ENCODE measurements at regions not wholly inside any gene's neighbourhood (a gene's known extent, or its start where the extent isn't known, plus 50 kb on each side); places are given as distances from the start of the nearest gene placed in this dataset.

DNA sequence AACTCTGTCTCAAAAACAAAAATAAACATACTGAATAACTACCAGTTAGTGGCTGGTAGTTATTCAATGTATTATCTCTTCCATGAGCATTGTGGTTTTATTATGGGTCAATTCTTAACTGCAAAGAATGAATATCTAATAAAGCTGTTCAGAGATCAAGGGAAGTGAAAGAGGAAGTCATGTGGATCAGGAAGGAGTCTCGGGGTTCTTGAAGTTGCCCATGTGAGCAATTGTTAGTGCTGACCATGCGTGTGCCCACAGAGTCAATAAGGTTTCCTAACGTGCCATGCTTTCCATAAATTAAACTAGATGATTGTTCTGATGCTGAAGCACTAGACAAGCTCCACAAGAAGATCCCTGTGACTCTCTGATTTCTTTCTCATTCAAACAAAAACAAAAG, 136.5 kb upstream of the CPSF6 start:
- POLR2A ChIA-PET (ENCODE audit: partially characterized antibody), result interaction anchor here (0.6 to 1.3 kb wide), 2 partner anchors 11 to 332 kb away, joined by 3 read pairs; no protein-coding TSS in a partner anchor
- CTCF ChIA-PET (ENCODE audit: partially characterized antibody), result interaction anchor here (2.8 kb wide), 1 partner anchor 33 kb away, joined by 7 read pairs; no protein-coding TSS in a partner anchor
- H3K23ac ChIP-seq (ENCODE audit: insufficient read length), result no peak overlapping the region
- no peak overlapping the region for H2BK15ac ChIP-seq (ENCODE audit: low read length)
- H3K4me3 ChIP-seq (ENCODE audit: extremely low read depth in 1 of 4, insufficient read depth in 2 of 4, low read depth in 3 of 4, low read length in 4 of 4), result no peak overlapping the region
- H3K4me1 ChIP-seq (replicated peaks in 1 of 4; ENCODE audit: control insufficient read depth in 3 of 4, insufficient read depth in 4 of 4, low read length in 3 of 4), result peaks cover 0 to 6% (median 2%) of the 10 kb centered on the region in 4 experiments; a peak in 2 of 7 replicates
- no peak overlapping the region for H3K56ac ChIP-seq (replicated peaks; ENCODE audit: insufficient read length, low read depth, low read length)
- TF ChIP-seq SIX5 (IDR thresholded peaks at IDR 0.05; ENCODE audit: low read depth, low read length) (no peak), CBX8 (IDR thresholded peaks at IDR 0.05; ENCODE audit: borderline replicate concordance, low read depth, low read length) (no peak), EP300 (IDR thresholded peaks at IDR 0.05; ENCODE audit: borderline replicate concordance in 1 of 2, low read depth in 2 of 2, low read length in 2 of 2) (no peak), GABPA (IDR thresholded peaks at IDR 0.05; ENCODE audit: borderline replicate concordance, insufficient read depth, low read length) (no peak), TCF12 (IDR thresholded peaks at IDR 0.05; ENCODE audit: low read depth, low read length) (no peak), GTF2F1 (IDR thresholded peaks at IDR 0.05; ENCODE audit: borderline replicate concordance, low read depth, low read length) (no peak), POLR2AphosphoS5 (IDR thresholded peaks at IDR 0.05; ENCODE audit: low read depth, low read length) (no peak)
- no peak overlapping the region for H2AK5ac ChIP-seq (ENCODE audit: low read depth, low read length)
- H3K79me2 ChIP-seq (ENCODE audit: control insufficient read depth in 1 of 2, insufficient read depth in 2 of 2, low read length in 2 of 2), result no peaks in the 10 kb centered on the region
- no peak overlapping the region for H2BK20ac ChIP-seq (ENCODE audit: low read length)
- 62% methylated on average over 3 of the region's 3 CpGs; no CpG with 5 or more reads in 1 of the 2 experiments for WGBS, 2 experiments (ENCODE audit: extremely low coverage in 1 of 2, insufficient coverage in 1 of 2, insufficient read length in 1 of 2, insufficient replicate concordance in 2 of 2, low coverage in 1 of 2, low lambda C conversion rate in 2 of 2, missing lambda C conversion rate in 1 of 2)
- no peaks in the 10 kb centered on the region for H3K79me1 ChIP-seq (ENCODE audit: low read depth, low read length)
- H3K27me3 ChIP-seq (replicated peaks in 1 of 4; ENCODE audit: control insufficient read depth in 3 of 4, extremely low read depth in 1 of 4, insufficient read depth in 3 of 4, low read length in 3 of 4), result no peaks in the 10 kb centered on the region
- H3K14ac ChIP-seq (ENCODE audit: insufficient read length), result no peak overlapping the region
- H3K23me2 ChIP-seq (ENCODE audit: low read depth, low read length), result no peaks in the 10 kb centered on the region
- no peak overlapping the region for H2BK5ac ChIP-seq (ENCODE audit: low read depth, low read length)
- H3K4ac ChIP-seq (replicated peaks; ENCODE audit: insufficient read length, low read depth, low read length), result no peak overlapping the region
- H3K9ac ChIP-seq (replicated peaks in 1 of 4; ENCODE audit: extremely low read depth in 1 of 4, low read depth in 3 of 4, low read length in 3 of 4), result no peak overlapping the region
- H3K27ac ChIP-seq (ENCODE audit: low read depth, low read length), result no peak overlapping the region
- FAIRE-seq, result no peak
- no peak overlapping the region for H4K8ac ChIP-seq (ENCODE audit: extremely low read depth, insufficient read depth, low read length)
- H3K9me3 ChIP-seq (ENCODE audit: insufficient read depth in 2 of 2, low read depth in 1 of 2, low read length in 1 of 2), result no peaks in the 10 kb centered on the region
- H4K91ac ChIP-seq (replicated peaks; ENCODE audit: insufficient read length, low read length), result no peak overlapping the region
- no peak overlapping the region for H2BK12ac ChIP-seq (ENCODE audit: low read depth, low read length)
- no peak overlapping the region for H3K4me2 ChIP-seq (ENCODE audit: insufficient read depth in 1 of 2, low read depth in 2 of 2, low read length in 2 of 2)
- no peaks in the 10 kb centered on the region for H3K36me3 ChIP-seq (ENCODE audit: control insufficient read depth in 2 of 4, insufficient read depth in 4 of 4, low read length in 3 of 4)
- no peak overlapping the region for H2BK120ac ChIP-seq (replicated peaks; ENCODE audit: low read depth, low read length)
- no peak for DNase-seq (ENCODE audit: low read depth in 1 of 2, low spot score in 2 of 2)
- H3K18ac ChIP-seq (ENCODE audit: extremely low read depth, low read length), result no peak overlapping the region
- H4K20me1 ChIP-seq (replicated peaks in 1 of 2; ENCODE audit: control insufficient read depth in 1 of 2, insufficient read depth in 2 of 2, low read length in 2 of 2), result no peaks in the 10 kb centered on the region
- H2AFZ ChIP-seq (ENCODE audit: low read length), result no peak overlapping the region
- H4K5ac ChIP-seq (ENCODE audit: insufficient read length, low read depth, low read length), result no peak overlapping the region
